SK-N-SH (cell line): ENCODE measurements at regions not wholly inside any gene's neighbourhood (a gene's known extent, or its start where the extent isn't known, plus 50 kb on each side); places are given as distances from the start of the nearest gene placed in this dataset.

ENCODE experiments used
- CTCF ChIA-PET: fragments of 300-600, 350-600 bp; formaldehyde crosslinking; extraction: SDS; loops from one replicate; lab custom pipeline; 2021; lab: Yijun Ruan, JAX
- POLR2A ChIA-PET: fragments of 350-600 bp; sonication (Branson Sonifier 250); formaldehyde crosslinking; extraction: SDS; loops from one replicate; lab custom pipeline; 2020; ENCODE audit warnings: antibody characterized with exemption, inconsistent platforms; lab: Yijun Ruan, JAX
- DNase-seq: peaks from one replicate; pipeline ENCODE4 v3.0.0; 2012
- H2AFZ ChIP-seq: fragments of 200-600 bp; sonication (generic); 2 replicates; pipeline ENCODE4 v1.8.1; 2016; ENCODE audit warnings: antibody characterized with exemption, mild to moderate bottlenecking, low read depth
- H3F3A ChIP-seq: fragments of 200-600 bp; sonication (generic); replicated peaks from 2 replicates; pipeline ENCODE3; 2016; ENCODE audit warnings: antibody characterized with exemption, mild to moderate bottlenecking; ENCODE audit not compliant: insufficient read depth
- H3K27ac ChIP-seq, 2 experiments: fragments of 200-500 bp in 1 of 2; fragments of 200-600 bp in 1 of 2; sonication (Bioruptor generic) in 1 of 2; sonication (generic), shearing (Covaris generic) in 1 of 2; 2 replicates each; pipeline versions ENCODE4 v1.5.1 to v1.6.1; 2014 to 2016; ENCODE audit warnings: low read depth in 2 of 2, inconsistent platforms in 1 of 2, low read length in 1 of 2, mild to moderate bottlenecking in 1 of 2, mixed read lengths in 1 of 2
- H3K27me3 ChIP-seq: fragments of 200-600 bp; sonication (generic), shearing (Covaris generic); 2 replicates; pipeline ENCODE4 v1.6.1; 2016; ENCODE audit warnings: mixed run types; ENCODE audit not compliant: insufficient read depth
- H3K36me3 ChIP-seq, 2 experiments: fragments of 200-500 bp in 1 of 2; fragments of 200-600 bp in 1 of 2; sonication (Bioruptor generic) in 1 of 2; sonication (generic) in 1 of 2; replicated peaks in 1 of 2; 2 replicates each; pipeline versions ENCODE3 to v1.5.1; 2014 to 2016; ENCODE audit warnings: low read length in 1 of 2, mild to moderate bottlenecking in 1 of 2; ENCODE audit not compliant: insufficient read depth in 2 of 2, control insufficient read depth in 1 of 2
- H3K4me1 ChIP-seq, 2 experiments: fragments of 200-500 bp in 1 of 2; fragments of 200-600 bp in 1 of 2; sonication (Bioruptor generic) in 1 of 2; sonication (generic), shearing (Covaris generic) in 1 of 2; 2 replicates each; pipeline versions ENCODE4 v1.5.1 to v1.6.1; 2014 to 2016; ENCODE audit warnings: low read depth in 1 of 2, low read length in 1 of 2, mixed run types in 1 of 2; ENCODE audit not compliant: insufficient read depth in 2 of 2, control insufficient read depth in 1 of 2
- H3K4me2 ChIP-seq: fragments of 200-600 bp; sonication (generic), shearing (Covaris generic); 2 replicates; pipeline ENCODE4 v1.6.1; 2017; ENCODE audit warnings: mixed run types
- H3K4me3 ChIP-seq, 2 experiments: fragments of 200-500 bp in 1 of 2; fragments of 200-600 bp in 1 of 2; sonication (Bioruptor generic) in 1 of 2; sonication (generic), shearing (Covaris generic) in 1 of 2; 2 replicates each; pipeline versions ENCODE4 v1.5.1 to v1.8.1; 2014 to 2016; ENCODE audit warnings: low read depth in 2 of 2, inconsistent platforms in 1 of 2, low read length in 1 of 2, mild to moderate bottlenecking in 1 of 2, mixed read lengths in 1 of 2, moderate library complexity in 1 of 2
- H3K79me2 ChIP-seq: fragments of 200-600 bp; sonication (generic); 2 replicates; pipeline ENCODE4 v1.8.1; 2017; ENCODE audit warnings: mild to moderate bottlenecking; ENCODE audit not compliant: insufficient read depth
- H3K9ac ChIP-seq: fragments of 200-600 bp; sonication (generic); 2 replicates; pipeline ENCODE4 v1.6.1; 2017; ENCODE audit warnings: mixed run types
- H3K9me2 ChIP-seq: fragments of 200-600 bp; sonication (generic); 2 replicates; pipeline ENCODE4 v1.6.1; 2017; ENCODE audit warnings: mixed run types
- H3K9me3 ChIP-seq: fragments of 200-600 bp; sonication (generic); 2 replicates; pipeline ENCODE4 v1.6.1; 2017; ENCODE audit warnings: mixed run types, mild to moderate bottlenecking, moderate library complexity
- H4K20me1 ChIP-seq: fragments of 200-600 bp; sonication (generic); 2 replicates; pipeline ENCODE4 v1.6.1; 2017; ENCODE audit warnings: mild to moderate bottlenecking, mixed run types; ENCODE audit not compliant: insufficient read depth
- CHD2 ChIP-seq: fragments of 150-350 bp; IDR thresholded peaks from 2 replicates; pipeline ENCODE4 v1.6.1; 2018; ENCODE audit warnings: low read length; ENCODE audit not compliant: partially characterized antibody
- ELF1 ChIP-seq: IDR thresholded peaks from 2 replicates; pipeline ENCODE4 v1.4.0; 2012
- EP300 ChIP-seq, 2 experiments: IDR thresholded peaks; 2 replicates each; pipeline versions ENCODE4 v1.4.0 to v1.6.1; 2012; ENCODE audit warnings: borderline replicate concordance in 1 of 2, low read depth in 1 of 2, low read length in 1 of 2
- EZH2phosphoT487 ChIP-seq: fragments of 200-600 bp; sonication (generic); IDR thresholded peaks from 2 replicates; pipeline ENCODE4 v1.6.1; 2017; ENCODE audit warnings: low read depth, mixed run types, mild to moderate bottlenecking, antibody characterized with exemption, moderate library complexity, borderline replicate concordance
- FOXJ3 ChIP-seq: sonication (generic); formaldehyde crosslinking; IDR thresholded peaks from 2 replicates; pipeline ENCODE4 v1.5.1; 2020; ENCODE audit warnings: mild to moderate bottlenecking, missing genetic modification reagents
- FOXM1 ChIP-seq: IDR thresholded peaks from 2 replicates; pipeline ENCODE4 v1.4.0; 2012; ENCODE audit warnings: low read depth, mild to moderate bottlenecking
- JUND ChIP-seq: IDR thresholded peaks from 2 replicates; pipeline ENCODE4 v1.4.0; 2012
- MXI1 ChIP-seq: IDR thresholded peaks from 2 replicates; pipeline ENCODE4 v1.6.1; 2012; ENCODE audit warnings: mild to moderate bottlenecking, low read depth, low read length, improper control_type of control experiment
- NRF1 ChIP-seq: IDR thresholded peaks from 2 replicates; pipeline ENCODE4 v1.6.1; 2012; ENCODE audit warnings: low read depth, mild to moderate bottlenecking, low read length
- POLR2AphosphoS5 ChIP-seq: IDR thresholded peaks from 2 replicates; pipeline ENCODE4 v1.6.1; 2012; ENCODE audit warnings: low read depth, low read length
- RCOR1 ChIP-seq: fragments of 150-350 bp; IDR thresholded peaks from 2 replicates; pipeline ENCODE4 v1.6.1; 2017; ENCODE audit warnings: antibody characterized with exemption, low read length
- RFX5 ChIP-seq: IDR thresholded peaks from 2 replicates; pipeline ENCODE4 v1.6.1; 2012; ENCODE audit warnings: mild to moderate bottlenecking, improper control_type of control experiment, low read length
- TAF1 ChIP-seq: IDR thresholded peaks from 2 replicates; pipeline ENCODE4 v1.6.1; 2012; ENCODE audit warnings: low read depth, mild to moderate bottlenecking, low read length, moderate library complexity, borderline replicate concordance
- TCF12 ChIP-seq: IDR thresholded peaks from 2 replicates; pipeline ENCODE4 v1.4.0; 2012
- TEAD4 ChIP-seq: IDR thresholded peaks from 2 replicates; pipeline ENCODE4 v1.4.0; 2012; ENCODE audit warnings: mild to moderate bottlenecking, borderline replicate concordance; ENCODE audit not compliant: insufficient read depth
- WGBS: methylation state at CpG from one replicate; pipeline ENCODE4 v1.1.6; 2017; ENCODE audit warnings: low lambda C conversion rate; 5-methylcytosine and 5-hydroxymethylcytosine counted together
- TF ChIP-seq, protein P1 (sequence below): IDR thresholded peaks from 2 replicates; pipeline ENCODE4 v1.4.0; 2012; ENCODE audit warnings: low read depth
- TF ChIP-seq, protein P2 (sequence below): fragments of 150-350 bp; IDR thresholded peaks from 2 replicates; pipeline ENCODE4 v1.6.1; 2017; ENCODE audit warnings: antibody characterized with exemption, low read length, low read depth, borderline replicate concordance
- TF ChIP-seq, protein P3 (sequence below): IDR thresholded peaks from 2 replicates; pipeline ENCODE4 v1.4.0; 2012; ENCODE audit warnings: low read depth, borderline replicate concordance
- TF ChIP-seq, protein P4 (sequence below): fragments of 150-350 bp; IDR thresholded peaks from 2 replicates; pipeline ENCODE4 v1.6.1; 2016; ENCODE audit warnings: mild to moderate bottlenecking, low read depth, low read length
- TF ChIP-seq, protein P5 (sequence below): IDR thresholded peaks from 2 replicates; pipeline ENCODE4; 2012

DNA sequence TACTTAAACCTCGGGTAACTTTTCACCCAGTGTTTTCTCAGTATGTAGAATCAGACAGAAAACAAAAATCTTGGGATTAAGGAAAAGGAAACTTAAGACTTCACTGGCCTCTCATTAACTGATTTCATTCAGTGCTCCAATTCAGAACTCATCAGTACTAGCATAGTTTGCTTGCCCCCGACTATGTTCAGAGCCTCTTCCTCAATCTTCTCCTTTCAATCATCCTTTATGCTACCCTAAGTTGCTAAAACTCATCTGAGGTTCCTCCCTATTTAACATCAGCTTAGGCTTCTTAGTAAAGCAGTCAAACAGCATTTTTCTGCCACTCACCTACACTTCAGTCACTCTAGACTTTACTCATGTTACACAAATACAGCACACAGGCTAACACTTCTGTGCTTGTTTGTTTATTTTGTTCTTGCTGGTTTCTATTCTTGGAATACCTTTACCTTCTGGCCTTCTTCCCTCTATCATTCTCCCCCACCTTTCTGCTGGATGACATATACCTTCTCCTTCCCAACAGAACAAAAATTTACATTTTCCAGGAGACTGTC lies 163.0 kb upstream of the TLL1 start:
- Histone ChIP-seq H3F3A (no peaks in the 10 kb centered on the region), H3K36me3 (no peaks in the 10 kb centered on the region), H3K27ac (no peak overlapping the region), H2AFZ (no peak overlapping the region), H3K27me3 (no peaks in the 10 kb centered on the region)
- CTCF ChIA-PET, result no interaction called here
- POLR2A ChIA-PET, result no interaction called here
- TF ChIP-seq TAF1 (no peak), EZH2phosphoT487 (no peak), TCF12 (no peak)
- TF ChIP-seq, all 33 proteins: peak for 0
- Histone ChIP-seq H3K9ac (no peak overlapping the region), H4K20me1 (no peaks in the 10 kb centered on the region), H3K9me2 (no peaks in the 10 kb centered on the region), H3K4me2 (no peak overlapping the region), H3K9me3 (no peaks in the 10 kb centered on the region), H3K4me1 (no peaks in the 10 kb centered on the region), H3K79me2 (no peaks in the 10 kb centered on the region), H3K4me3 (no peak overlapping the region)
- 9% methylated on average over 2 of the region's 2 CpGs for WGBS
- no peak for DNase-seq

DNA sequence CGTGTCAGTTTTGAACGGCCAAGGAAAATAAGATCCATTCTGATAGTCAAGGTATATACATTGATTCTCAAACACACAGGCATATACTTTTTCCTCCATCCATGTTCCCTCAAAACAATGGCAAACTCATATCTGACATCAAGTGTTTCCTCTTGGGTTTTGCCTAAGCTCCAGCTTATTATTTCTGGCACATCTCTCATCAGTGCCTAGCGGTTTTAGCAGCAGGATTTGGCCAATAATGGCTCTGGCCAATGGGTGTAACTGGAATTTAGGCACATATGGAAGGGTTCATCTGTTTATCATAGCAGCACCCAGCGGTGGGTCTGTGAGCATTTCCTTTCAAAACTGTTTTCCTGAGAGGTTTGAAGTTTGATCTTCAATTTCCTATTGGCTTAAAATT lies 161.6 kb upstream of the TLL1 start:
- no peaks in the 10 kb centered on the region for H3K4me1 ChIP-seq
- no peaks in the 10 kb centered on the region for H3K9me3 ChIP-seq
- no peaks in the 10 kb centered on the region for H3K9me2 ChIP-seq
- no peak overlapping the region for H2AFZ ChIP-seq
- no peaks in the 10 kb centered on the region for H3K36me3 ChIP-seq
- POLR2A ChIA-PET, result no interaction called here
- CTCF ChIA-PET, result no interaction called here
- no peak overlapping the region for H3K27ac ChIP-seq
- no peak for DNase-seq
- TF ChIP-seq, protein P1, sequence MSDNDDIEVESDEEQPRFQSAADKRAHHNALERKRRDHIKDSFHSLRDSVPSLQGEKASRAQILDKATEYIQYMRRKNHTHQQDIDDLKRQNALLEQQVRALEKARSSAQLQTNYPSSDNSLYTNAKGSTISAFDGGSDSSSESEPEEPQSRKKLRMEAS, result no peak
- TF ChIP-seq POLR2AphosphoS5, result no peak
- no peak for TF ChIP-seq ELF1
- WGBS, result 25% methylated on average over 4 of the region's 4 CpGs
- H3K4me3 ChIP-seq, result no peak overlapping the region
- no peak overlapping the region for H3K9ac ChIP-seq
- H3F3A ChIP-seq, result no peaks in the 10 kb centered on the region
- no peaks in the 10 kb centered on the region for H4K20me1 ChIP-seq
- no peaks in the 10 kb centered on the region for H3K27me3 ChIP-seq
- H3K4me2 ChIP-seq, result no peak overlapping the region
- no peaks in the 10 kb centered on the region for H3K79me2 ChIP-seq

DNA sequence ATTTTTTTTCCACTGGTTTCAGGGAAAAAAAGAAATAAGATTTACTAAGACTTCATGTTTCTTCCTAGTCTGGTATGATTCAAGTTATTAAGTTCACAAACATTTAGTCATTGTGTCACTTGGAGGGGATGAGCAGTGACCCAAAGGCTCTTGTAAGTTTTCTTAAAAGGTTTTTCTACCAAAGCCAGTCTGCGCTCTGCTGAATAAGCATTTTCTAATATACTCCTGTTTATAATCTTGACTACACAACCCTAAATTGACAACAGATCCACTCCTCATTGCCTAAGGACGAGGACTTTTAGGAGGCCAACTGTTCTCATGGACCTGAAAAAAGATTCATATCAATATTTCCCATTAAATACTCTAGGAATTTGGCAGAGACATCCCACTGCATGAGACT lies 161.1 kb upstream of the TLL1 start:
- Histone ChIP-seq H3K36me3 (no peaks in the 10 kb centered on the region), H3K27me3 (no peaks in the 10 kb centered on the region), H3F3A (no peaks in the 10 kb centered on the region), H4K20me1 (no peaks in the 10 kb centered on the region), H3K4me3 (no peak overlapping the region), H3K4me1 (no peaks in the 10 kb centered on the region), H3K9me3 (no peaks in the 10 kb centered on the region), H2AFZ (no peak overlapping the region), H3K4me2 (no peak overlapping the region), H3K9ac (no peak overlapping the region), H3K27ac (no peak overlapping the region), H3K9me2 (no peaks in the 10 kb centered on the region), H3K79me2 (no peaks in the 10 kb centered on the region)
- CTCF ChIA-PET, result no interaction called here
- POLR2A ChIA-PET, result no interaction called here
- no peak for DNase-seq
- 55% methylated on average over 2 of the region's 2 CpGs for WGBS
- TF ChIP-seq EZH2phosphoT487 (no peak), ELF1 (no peak), FOXM1 (no peak), NRF1 (no peak), JUND (no peak), FOXJ3 (no peak), RFX5 (no peak), TEAD4 (no peak), RCOR1 (no peak), MXI1 (no peak), CHD2 (no peak), EP300 (IDR thresholded peaks at IDR 0.05; ENCODE audit: borderline replicate concordance in 1 of 2, low read depth in 1 of 2, low read length in 1 of 2) (no peak)
- TF ChIP-seq, protein P2, sequence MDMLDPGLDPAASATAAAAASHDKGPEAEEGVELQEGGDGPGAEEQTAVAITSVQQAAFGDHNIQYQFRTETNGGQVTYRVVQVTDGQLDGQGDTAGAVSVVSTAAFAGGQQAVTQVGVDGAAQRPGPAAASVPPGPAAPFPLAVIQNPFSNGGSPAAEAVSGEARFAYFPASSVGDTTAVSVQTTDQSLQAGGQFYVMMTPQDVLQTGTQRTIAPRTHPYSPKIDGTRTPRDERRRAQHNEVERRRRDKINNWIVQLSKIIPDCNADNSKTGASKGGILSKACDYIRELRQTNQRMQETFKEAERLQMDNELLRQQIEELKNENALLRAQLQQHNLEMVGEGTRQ, result no peak
- TF ChIP-seq, protein P3, sequence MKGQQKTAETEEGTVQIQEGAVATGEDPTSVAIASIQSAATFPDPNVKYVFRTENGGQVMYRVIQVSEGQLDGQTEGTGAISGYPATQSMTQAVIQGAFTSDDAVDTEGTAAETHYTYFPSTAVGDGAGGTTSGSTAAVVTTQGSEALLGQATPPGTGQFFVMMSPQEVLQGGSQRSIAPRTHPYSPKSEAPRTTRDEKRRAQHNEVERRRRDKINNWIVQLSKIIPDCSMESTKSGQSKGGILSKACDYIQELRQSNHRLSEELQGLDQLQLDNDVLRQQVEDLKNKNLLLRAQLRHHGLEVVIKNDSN, result no peak
- TF ChIP-seq, protein P4, sequence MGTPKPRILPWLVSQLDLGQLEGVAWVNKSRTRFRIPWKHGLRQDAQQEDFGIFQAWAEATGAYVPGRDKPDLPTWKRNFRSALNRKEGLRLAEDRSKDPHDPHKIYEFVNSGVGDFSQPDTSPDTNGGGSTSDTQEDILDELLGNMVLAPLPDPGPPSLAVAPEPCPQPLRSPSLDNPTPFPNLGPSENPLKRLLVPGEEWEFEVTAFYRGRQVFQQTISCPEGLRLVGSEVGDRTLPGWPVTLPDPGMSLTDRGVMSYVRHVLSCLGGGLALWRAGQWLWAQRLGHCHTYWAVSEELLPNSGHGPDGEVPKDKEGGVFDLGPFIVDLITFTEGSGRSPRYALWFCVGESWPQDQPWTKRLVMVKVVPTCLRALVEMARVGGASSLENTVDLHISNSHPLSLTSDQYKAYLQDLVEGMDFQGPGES, result no peak
- TF ChIP-seq, protein P5, sequence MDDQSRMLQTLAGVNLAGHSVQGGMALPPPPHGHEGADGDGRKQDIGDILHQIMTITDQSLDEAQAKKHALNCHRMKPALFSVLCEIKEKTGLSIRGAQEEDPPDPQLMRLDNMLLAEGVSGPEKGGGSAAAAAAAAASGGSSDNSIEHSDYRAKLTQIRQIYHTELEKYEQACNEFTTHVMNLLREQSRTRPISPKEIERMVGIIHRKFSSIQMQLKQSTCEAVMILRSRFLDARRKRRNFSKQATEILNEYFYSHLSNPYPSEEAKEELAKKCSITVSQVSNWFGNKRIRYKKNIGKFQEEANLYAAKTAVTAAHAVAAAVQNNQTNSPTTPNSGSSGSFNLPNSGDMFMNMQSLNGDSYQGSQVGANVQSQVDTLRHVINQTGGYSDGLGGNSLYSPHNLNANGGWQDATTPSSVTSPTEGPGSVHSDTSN, result no peak
